Esophagus (tissue), 2 donors: ENCODE measurements at regions not wholly inside any gene's neighbourhood (a gene's known extent, or its start where the extent isn't known, plus 50 kb on each side); places are given as distances from the start of the nearest gene placed in this dataset.
"Not testable (repeated sequence)": the region's sequence is repeated elsewhere in the genome, so short reads cannot be mapped to it uniquely, and the experiment has no call there.

ENCODE experiments used
- H3K27ac ChIP-seq, 2 donors: one replicate each; pipeline ENCODE4 v1.5.1; 2013; ENCODE audit warnings: low read depth in 2 of 2, mild to moderate bottlenecking in 2 of 2, inconsistent platforms in 1 of 2, low read length in 1 of 2, moderate library complexity in 1 of 2
- H3K27me3 ChIP-seq, 2 donors: one replicate each; pipeline ENCODE4 v1.6.1; 2013; ENCODE audit warnings: low read length in 2 of 2, control low read depth in 1 of 2, mild to moderate bottlenecking in 1 of 2; ENCODE audit not compliant: insufficient read depth in 2 of 2, control insufficient read depth in 1 of 2
- H3K36me3 ChIP-seq, 2 donors: one replicate each; pipeline ENCODE4 v1.6.1; 2013; ENCODE audit warnings: low read length in 1 of 2; ENCODE audit not compliant: control insufficient read depth in 2 of 2, insufficient read depth in 2 of 2
- H3K4me1 ChIP-seq, 2 donors: one replicate each; pipeline ENCODE4 v1.6.1; 2013; ENCODE audit warnings: low read length in 1 of 2; ENCODE audit not compliant: control insufficient read depth in 2 of 2, insufficient read depth in 2 of 2
- H3K4me3 ChIP-seq, 2 donors: one replicate each; pipeline ENCODE4 v1.5.1; 2013; ENCODE audit warnings: low read length in 2 of 2, mild to moderate bottlenecking in 2 of 2, low read depth in 1 of 2, moderate library complexity in 1 of 2
- H3K9me3 ChIP-seq, 2 donors: one replicate each; pipeline ENCODE4 v1.6.1; 2013; ENCODE audit warnings: mild to moderate bottlenecking in 2 of 2, low read depth in 1 of 2, low read length in 1 of 2, moderate library complexity in 1 of 2; ENCODE audit not compliant: control insufficient read depth in 2 of 2, insufficient read depth in 1 of 2
- WGBS, 2 donors: extraction: QIAGEN DNeasy Blood & Tissue Kit; methylation state at CpG; one replicate each; pipeline ENCODE4 v1.1.7; 2013; 5-methylcytosine and 5-hydroxymethylcytosine counted together
- donor health status: healthy with polysubstance abuse.
- donor health status: Bipolar disorder and iron deficiency.

- not testable (repeated sequence) for H3K4me3 ChIP-seq, H3K4me1 ChIP-seq, H3K27ac ChIP-seq, H3K27me3 ChIP-seq, H3K9me3 ChIP-seq, H3K36me3 ChIP-seq
- WGBS, 2 donors, result 71 to 87% methylated on average over 17 of the region's 17 CpGs
Observed at GRCh38 chr5:50607456-50607855, 59.0 kb upstream of the PARP8 start.

DNA sequence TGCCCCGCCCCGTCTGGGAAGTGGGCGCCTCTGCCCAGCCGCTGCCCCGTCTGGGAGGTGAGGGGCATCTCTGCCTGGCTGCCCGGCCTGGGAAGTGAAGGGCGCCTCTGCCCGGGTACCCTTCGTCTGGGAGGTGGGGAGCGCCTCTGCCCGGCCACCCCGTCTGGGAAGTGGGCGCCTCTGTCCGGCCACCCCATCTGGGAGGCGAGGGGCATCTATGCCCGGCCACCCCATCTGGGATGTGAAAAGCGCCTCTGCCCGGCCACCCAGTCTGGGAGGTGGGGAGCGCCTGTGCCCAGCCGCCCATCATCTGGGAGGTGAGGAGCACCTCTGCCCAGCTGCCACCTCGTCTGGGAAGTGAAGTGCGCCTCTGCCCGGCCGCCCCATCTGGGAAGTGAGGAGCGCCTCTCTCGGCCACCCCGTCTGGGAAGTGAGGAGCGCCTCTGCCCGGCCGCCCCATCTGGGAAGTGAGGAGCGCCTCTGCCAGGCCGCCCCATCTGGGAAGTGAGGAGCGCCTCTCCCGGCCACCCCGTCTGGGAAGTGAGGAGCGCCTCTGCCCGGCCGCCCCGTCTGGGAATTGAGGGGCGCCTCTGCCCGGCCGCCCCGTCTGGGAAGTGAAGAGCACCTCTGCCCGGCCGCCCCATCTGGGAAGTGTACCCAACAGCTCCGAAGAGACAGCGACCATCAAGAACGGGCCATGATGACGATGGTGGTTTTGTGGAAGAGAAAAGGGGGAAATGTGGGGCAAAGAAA lies 58.3 kb upstream of the PARP8 start:
- not testable (repeated sequence) for H3K27ac ChIP-seq, H3K27me3 ChIP-seq, H3K4me3 ChIP-seq, H3K36me3 ChIP-seq, H3K9me3 ChIP-seq, H3K4me1 ChIP-seq
- 94% methylated on average over 45 to 49 of the region's 49 CpGs for WGBS, 2 donors

GRCh38 chr5:50613057-50613456 lies 53.4 kb upstream of the PARP8 start:
- H3K27ac ChIP-seq, H3K4me3 ChIP-seq: not testable (repeated sequence)
- 81 to 84% methylated on average over 3 of the region's 3 CpGs for WGBS, 2 donors

More at GRCh38 chr5:50613057-50613456, 53.4 kb upstream of the PARP8 start:
- H3K4me1 ChIP-seq, H3K27me3 ChIP-seq, H3K36me3 ChIP-seq, H3K9me3 ChIP-seq: not testable (repeated sequence)
